SK-N-SH treated with all-trans-retinoic acid at 6 μM for 48 hours (cell line): ENCODE measurements at regions not wholly inside any gene's neighbourhood (a gene's known extent, or its start where the extent isn't known, plus 50 kb on each side); places are given as distances from the start of the nearest gene placed in this dataset.

ENCODE experiments used
- ATAC-seq: fragments of 200-7000 bp; cut with Tn5 transposase; 3 replicates; pipeline ENCODE4 v1.9.1; 2020; ENCODE audit warnings: mild to moderate bottlenecking, moderate library complexity
- ARNTL ChIP-seq: fragments of 450-650 bp; formaldehyde crosslinking; IDR thresholded peaks from 2 replicates; pipeline ENCODE4 v1.5.0; 2020; ENCODE audit warnings: low read depth, mild to moderate bottlenecking, moderate library complexity, borderline replicate concordance
- BACH2 ChIP-seq: fragments of 250-450 bp; sonication (Bioruptor Pico); IDR thresholded peaks from 2 replicates; pipeline ENCODE4 v1.9.0; 2021; ENCODE audit warnings: mild to moderate bottlenecking, borderline replicate concordance
- CREB5 ChIP-seq: fragments of 250-450 bp; sonication (Bioruptor Pico); IDR thresholded peaks from 2 replicates; pipeline ENCODE4 v1.5.1; 2020; ENCODE audit warnings: low read depth, mild to moderate bottlenecking, moderate library complexity
- CSDC2 ChIP-seq: fragments of 250-450 bp; sonication (Bioruptor Pico); IDR thresholded peaks from 2 replicates; pipeline ENCODE4 v1.5.0; 2020; ENCODE audit warnings: mild to moderate bottlenecking, moderate library complexity
- ESRRG ChIP-seq: fragments of 250-450 bp; sonication (Bioruptor Pico); IDR thresholded peaks from 2 replicates; pipeline ENCODE4 v1.6.1; 2021; ENCODE audit warnings: mild to moderate bottlenecking
- GLIS3 ChIP-seq: fragments of 250-450 bp; sonication (Bioruptor Pico); IDR thresholded peaks from 2 replicates; pipeline ENCODE4 v1.5.0; 2020; ENCODE audit warnings: mild to moderate bottlenecking, moderate library complexity
- ISL1 ChIP-seq: fragments of 250-450 bp; sonication (Bioruptor Pico); IDR thresholded peaks from 2 replicates; pipeline ENCODE4 v2.1.2; 2022; ENCODE audit warnings: mild to moderate bottlenecking, moderate library complexity
- OSR1 ChIP-seq: fragments of 250-450 bp; sonication (Bioruptor Pico); IDR thresholded peaks from 2 replicates; pipeline ENCODE4 v1.8.0; 2022; ENCODE audit warnings: moderate library complexity, mild to moderate bottlenecking, inconsistent platforms
- PPARA ChIP-seq: fragments of 250-450 bp; sonication (Bioruptor Pico); IDR thresholded peaks from 2 replicates; pipeline ENCODE4 v1.5.0; 2020; ENCODE audit warnings: mild to moderate bottlenecking, borderline replicate concordance
- RARB ChIP-seq: fragments of 250-450 bp; sonication (Bioruptor Pico); IDR thresholded peaks from 2 replicates; pipeline ENCODE4 v1.8.0; 2021; ENCODE audit warnings: mild to moderate bottlenecking, moderate library complexity
- SNAI2 ChIP-seq: fragments of 250-450 bp; sonication (Bioruptor Pico); IDR thresholded peaks from 2 replicates; pipeline ENCODE4 v1.5.0; 2020; ENCODE audit warnings: mild to moderate bottlenecking, moderate library complexity
- TCF4 ChIP-seq: fragments of 250-450 bp; sonication (Bioruptor Pico); IDR thresholded peaks from 2 replicates; pipeline ENCODE4 v1.8.0; 2021; ENCODE audit warnings: mild to moderate bottlenecking, moderate library complexity, borderline replicate concordance
- TOX ChIP-seq: fragments of 250-450 bp; sonication (Bioruptor Pico); IDR thresholded peaks from 2 replicates; pipeline ENCODE4 v1.8.0; 2021; ENCODE audit warnings: mild to moderate bottlenecking, moderate library complexity, borderline replicate concordance
- TSHZ2 ChIP-seq: fragments of 250-450 bp; sonication (Bioruptor Pico); IDR thresholded peaks from 2 replicates; pipeline ENCODE4 v1.5.0; 2020; ENCODE audit warnings: mild to moderate bottlenecking, moderate library complexity
- ZC3H10 ChIP-seq: fragments of 250-450 bp; sonication (Bioruptor Pico); IDR thresholded peaks from 2 replicates; pipeline ENCODE4 v1.5.1; 2021; ENCODE audit warnings: mild to moderate bottlenecking, moderate library complexity
- ZFP3 ChIP-seq: fragments of 250-450 bp; sonication (Bioruptor Pico); IDR thresholded peaks from 2 replicates; pipeline ENCODE4 v1.5.0; 2020; ENCODE audit warnings: mild to moderate bottlenecking, moderate library complexity
- ZFP30 ChIP-seq: fragments of 450-650 bp; formaldehyde crosslinking; IDR thresholded peaks from 2 replicates; pipeline ENCODE4 v1.5.0; 2022; ENCODE audit warnings: mild to moderate bottlenecking, moderate library complexity
- ZNF565 ChIP-seq: fragments of 450-650 bp; formaldehyde crosslinking; conservative IDR thresholded peaks from 2 replicates; pipeline ENCODE4 v1.5.0; 2020; ENCODE audit warnings: low read depth, mild to moderate bottlenecking, moderate library complexity
- ZNF70 ChIP-seq: fragments of 450-650 bp; formaldehyde crosslinking; IDR thresholded peaks from 2 replicates; pipeline ENCODE4 v1.5.0; 2020; ENCODE audit warnings: mild to moderate bottlenecking, moderate library complexity
- ZNF8 ChIP-seq: fragments of 450-650 bp; formaldehyde crosslinking; IDR thresholded peaks from 2 replicates; pipeline ENCODE4 v1.5.0; 2020; ENCODE audit warnings: mild to moderate bottlenecking, moderate library complexity
- TF ChIP-seq, protein P1 (sequence below): fragments of 250-450 bp; sonication (Bioruptor Pico); IDR thresholded peaks from 2 replicates; pipeline ENCODE4 v1.8.0; 2021; ENCODE audit warnings: low read depth, mild to moderate bottlenecking, moderate library complexity, borderline replicate concordance
- TF ChIP-seq, protein P2 (sequence below): fragments of 250-450 bp; sonication (Bioruptor Pico); IDR thresholded peaks from 2 replicates; pipeline ENCODE4 v1.5.1; 2021; ENCODE audit warnings: mild to moderate bottlenecking, moderate library complexity

- ATAC-seq = no peak
- no peak for TF ChIP-seq PPARA
- no peak for TF ChIP-seq ZFP30 (CRISPR knock-in tag)
- TF ChIP-seq TSHZ2 (CRISPR knock-in tag) = no peak
- no peak for TF ChIP-seq SNAI2 (CRISPR knock-in tag)
- no peak for TF ChIP-seq TOX (CRISPR knock-in tag)
- TF ChIP-seq CSDC2 = no peak
- TF ChIP-seq CREB5 (CRISPR knock-in tag) = no peak
- no peak for TF ChIP-seq TCF4 (CRISPR knock-in tag)
- TF ChIP-seq GLIS3 (CRISPR knock-in tag) = no peak
- TF ChIP-seq, all 23 proteins: peak for 0
Observed at GRCh38 chr2:161547130-161547529, 77.1 kb upstream of the SLC4A10 start.

DNA sequence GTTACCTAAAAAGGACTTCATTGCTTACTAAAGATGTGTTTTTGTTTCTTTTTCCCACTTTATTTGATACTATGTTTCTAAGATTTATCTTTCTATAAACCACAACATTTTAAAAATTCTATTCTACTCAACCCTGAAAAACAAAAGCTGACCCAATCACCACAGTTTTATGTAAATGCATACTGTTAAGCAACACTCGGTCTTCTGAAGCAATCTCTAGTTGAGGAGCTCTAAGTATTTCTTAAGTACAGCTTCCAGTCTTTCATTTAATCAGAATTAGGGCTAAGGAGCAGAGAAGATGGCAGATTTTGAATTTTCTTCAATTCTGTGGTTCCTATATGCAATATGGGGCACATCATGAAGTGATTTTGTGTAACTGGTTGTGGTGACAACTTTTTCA lies 72.2 kb upstream of the SLC4A10 start:
- TF ChIP-seq CSDC2 = no peak
- no peak for ATAC-seq

- TF ChIP-seq TCF4 (CRISPR knock-in tag) (no peak), ZNF565 (no peak), CREB5 (CRISPR knock-in tag) (no peak), OSR1 (no peak), TSHZ2 (CRISPR knock-in tag) (no peak), CSDC2 (no peak), BACH2 (no peak), ZC3H10 (CRISPR knock-in tag) (no peak), ZFP3 (CRISPR knock-in tag) (no peak), ISL1 (CRISPR knock-in tag) (no peak), SNAI2 (CRISPR knock-in tag) (no peak), ZNF70 (CRISPR knock-in tag) (no peak), ARNTL (CRISPR knock-in tag) (no peak), RARB (CRISPR knock-in tag) (no peak), ZNF8 (no peak)
- TF ChIP-seq, protein P1, sequence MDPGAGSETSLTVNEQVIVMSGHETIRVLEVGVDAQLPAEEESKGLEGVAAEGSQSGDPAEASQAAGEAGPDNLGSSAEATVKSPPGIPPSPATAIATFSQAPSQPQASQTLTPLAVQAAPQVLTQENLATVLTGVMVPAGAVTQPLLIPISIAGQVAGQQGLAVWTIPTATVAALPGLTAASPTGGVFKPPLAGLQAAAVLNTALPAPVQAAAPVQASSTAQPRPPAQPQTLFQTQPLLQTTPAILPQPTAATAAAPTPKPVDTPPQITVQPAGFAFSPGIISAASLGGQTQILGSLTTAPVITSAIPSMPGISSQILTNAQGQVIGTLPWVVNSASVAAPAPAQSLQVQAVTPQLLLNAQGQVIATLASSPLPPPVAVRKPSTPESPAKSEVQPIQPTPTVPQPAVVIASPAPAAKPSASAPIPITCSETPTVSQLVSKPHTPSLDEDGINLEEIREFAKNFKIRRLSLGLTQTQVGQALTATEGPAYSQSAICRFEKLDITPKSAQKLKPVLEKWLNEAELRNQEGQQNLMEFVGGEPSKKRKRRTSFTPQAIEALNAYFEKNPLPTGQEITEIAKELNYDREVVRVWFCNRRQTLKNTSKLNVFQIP (CRISPR knock-in tag) = no peak
- ATAC-seq = no peak
Observed at GRCh38 chr2:161555826-161556225, 68.4 kb upstream of the SLC4A10 start.

DNA sequence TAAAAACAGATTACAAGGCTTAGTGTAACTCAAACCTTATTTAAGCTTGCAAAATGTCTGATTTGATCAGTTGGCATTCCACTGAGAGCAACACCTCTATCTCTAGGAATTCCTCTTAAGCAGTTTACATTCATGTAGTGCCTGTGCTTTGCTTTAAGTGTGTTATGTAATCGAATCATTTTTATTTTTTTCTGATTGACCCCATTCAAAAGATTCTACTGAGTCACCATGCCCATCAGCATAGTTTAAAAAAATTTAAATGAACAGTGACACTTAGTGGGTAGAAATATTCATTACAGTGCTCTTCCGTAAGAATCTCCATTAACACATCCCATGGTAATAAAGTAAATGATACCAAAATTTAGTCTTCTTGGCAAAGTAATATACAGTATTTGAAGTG lies 67.8 kb upstream of the SLC4A10 start:
- ATAC-seq = no peak
- TF ChIP-seq ZFP30 (CRISPR knock-in tag) = no peak
- TF ChIP-seq, protein P2, sequence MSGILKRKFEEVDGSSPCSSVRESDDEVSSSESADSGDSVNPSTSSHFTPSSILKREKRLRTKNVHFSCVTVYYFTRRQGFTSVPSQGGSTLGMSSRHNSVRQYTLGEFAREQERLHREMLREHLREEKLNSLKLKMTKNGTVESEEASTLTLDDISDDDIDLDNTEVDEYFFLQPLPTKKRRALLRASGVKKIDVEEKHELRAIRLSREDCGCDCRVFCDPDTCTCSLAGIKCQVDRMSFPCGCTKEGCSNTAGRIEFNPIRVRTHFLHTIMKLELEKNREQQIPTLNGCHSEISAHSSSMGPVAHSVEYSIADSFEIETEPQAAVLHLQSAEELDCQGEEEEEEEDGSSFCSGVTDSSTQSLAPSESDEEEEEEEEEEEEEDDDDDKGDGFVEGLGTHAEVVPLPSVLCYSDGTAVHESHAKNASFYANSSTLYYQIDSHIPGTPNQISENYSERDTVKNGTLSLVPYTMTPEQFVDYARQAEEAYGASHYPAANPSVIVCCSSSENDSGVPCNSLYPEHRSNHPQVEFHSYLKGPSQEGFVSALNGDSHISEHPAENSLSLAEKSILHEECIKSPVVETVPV (CRISPR knock-in tag) = no peak
- TF ChIP-seq ZNF8 = no peak
- no peak for TF ChIP-seq ZC3H10 (CRISPR knock-in tag)
- TF ChIP-seq ESRRG (CRISPR knock-in tag) = no peak
- no peak for TF ChIP-seq TOX (CRISPR knock-in tag)
- TF ChIP-seq, protein P1 (CRISPR knock-in tag) = no peak
- no peak for TF ChIP-seq OSR1
- TF ChIP-seq TCF4 (CRISPR knock-in tag) = no peak
